ENCODE measurements at regions not wholly inside any gene's neighbourhood (a gene's known extent, or its start where the extent isn't known, plus 50 kb on each side); places are given as distances from the start of the nearest gene placed in this dataset.

- DNase-seq (ENCODE audit: low spot score) = no peak
Measured at GRCh38 chr17:65404761-65405160, 156.7 kb downstream of the AXIN2 start.

DNA sequence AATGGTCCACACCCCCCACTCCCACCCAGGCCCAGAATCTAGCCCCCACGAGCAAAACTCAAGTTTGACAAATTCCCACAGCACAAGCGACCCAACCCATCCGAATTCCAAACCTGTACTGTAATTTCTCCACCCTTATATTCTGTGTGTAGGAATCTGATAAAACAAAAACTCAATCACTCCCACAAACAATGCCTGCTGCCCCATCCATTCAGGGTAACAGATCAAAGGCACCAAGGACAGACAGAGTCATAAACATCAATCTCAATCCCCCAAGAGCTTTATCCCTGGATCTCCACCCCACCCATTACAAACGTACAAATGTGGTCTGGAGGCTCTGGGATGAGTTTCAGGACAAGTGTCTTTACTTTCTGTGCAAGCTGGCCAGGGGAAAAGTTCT lies 157.8 kb downstream of the AXIN2 start:
- no peak for DNase-seq (ENCODE audit: low spot score)

DNA sequence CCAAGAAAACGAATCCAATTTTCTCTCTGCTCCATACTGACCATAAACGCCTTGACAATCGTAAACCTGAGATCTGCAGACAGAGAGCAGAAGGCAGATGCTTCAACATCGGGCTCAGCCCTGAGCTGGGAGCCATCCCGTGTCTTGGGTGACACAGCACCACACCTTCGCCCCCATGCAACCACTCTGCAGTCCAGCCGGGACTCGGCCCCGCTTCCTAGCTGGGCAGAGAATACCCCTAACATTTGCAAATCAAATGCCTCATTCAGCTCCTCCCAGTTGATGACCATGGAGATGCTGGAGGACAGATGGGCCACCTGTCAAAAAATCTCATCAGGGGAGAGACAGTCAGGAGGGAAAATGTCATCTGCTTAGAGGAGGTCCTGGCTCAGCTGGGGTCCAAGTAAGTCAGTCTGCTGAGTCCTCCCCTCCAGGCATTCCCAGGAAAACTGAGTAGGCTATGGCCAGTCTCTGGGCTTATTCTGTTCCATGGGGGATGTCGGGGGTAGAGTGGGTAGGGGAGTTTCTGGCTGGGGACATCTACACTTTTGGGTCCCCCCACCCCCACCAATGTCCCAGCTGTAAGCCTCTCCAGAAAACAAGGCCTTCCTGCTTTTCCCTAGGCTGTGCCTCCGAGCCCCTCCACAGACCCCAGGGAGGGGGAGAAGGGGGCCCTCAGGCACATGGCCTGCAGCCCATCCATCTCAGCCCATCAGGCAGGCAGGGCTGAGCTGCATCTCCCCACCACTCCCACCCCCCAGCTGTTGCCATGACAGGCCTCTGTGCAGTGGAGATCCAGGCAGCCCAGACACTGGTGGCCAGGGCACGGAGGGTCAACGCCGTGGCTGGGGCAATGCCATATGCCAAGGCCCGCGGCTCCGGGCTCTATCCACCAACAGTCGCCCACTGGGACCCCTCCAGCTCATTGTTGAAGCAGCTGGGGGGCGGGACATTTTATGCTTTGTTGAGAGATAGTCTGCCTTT lies 158.6 kb downstream of the AXIN2 start:
- DNase-seq (ENCODE audit: low spot score) = no peak

DNA sequence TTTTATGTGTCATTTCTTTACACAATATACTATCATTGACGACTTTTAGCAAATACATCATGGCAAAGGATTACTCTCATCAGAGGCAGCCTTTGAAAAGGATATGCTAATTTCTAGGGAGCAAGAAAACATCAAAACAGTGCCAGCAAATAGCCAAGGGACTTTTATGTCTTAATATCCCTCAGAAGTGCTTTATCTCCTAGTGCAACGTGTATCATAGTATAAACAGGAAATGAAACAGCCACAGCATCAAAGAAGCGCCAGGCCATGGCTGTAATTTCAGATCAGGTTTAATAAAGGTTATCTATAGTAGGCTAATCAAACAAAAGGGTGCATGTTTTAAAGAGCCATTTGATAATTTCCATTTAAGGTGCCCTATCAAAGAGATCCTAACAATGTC lies 159.9 kb downstream of the AXIN2 start:
- DNase-seq (ENCODE audit: low spot score) = no peak

- DNase-seq (ENCODE audit: low spot score) = no peak
Measured at GRCh38 chr17:65400701-65401100, 160.7 kb downstream of the AXIN2 start.

DNA sequence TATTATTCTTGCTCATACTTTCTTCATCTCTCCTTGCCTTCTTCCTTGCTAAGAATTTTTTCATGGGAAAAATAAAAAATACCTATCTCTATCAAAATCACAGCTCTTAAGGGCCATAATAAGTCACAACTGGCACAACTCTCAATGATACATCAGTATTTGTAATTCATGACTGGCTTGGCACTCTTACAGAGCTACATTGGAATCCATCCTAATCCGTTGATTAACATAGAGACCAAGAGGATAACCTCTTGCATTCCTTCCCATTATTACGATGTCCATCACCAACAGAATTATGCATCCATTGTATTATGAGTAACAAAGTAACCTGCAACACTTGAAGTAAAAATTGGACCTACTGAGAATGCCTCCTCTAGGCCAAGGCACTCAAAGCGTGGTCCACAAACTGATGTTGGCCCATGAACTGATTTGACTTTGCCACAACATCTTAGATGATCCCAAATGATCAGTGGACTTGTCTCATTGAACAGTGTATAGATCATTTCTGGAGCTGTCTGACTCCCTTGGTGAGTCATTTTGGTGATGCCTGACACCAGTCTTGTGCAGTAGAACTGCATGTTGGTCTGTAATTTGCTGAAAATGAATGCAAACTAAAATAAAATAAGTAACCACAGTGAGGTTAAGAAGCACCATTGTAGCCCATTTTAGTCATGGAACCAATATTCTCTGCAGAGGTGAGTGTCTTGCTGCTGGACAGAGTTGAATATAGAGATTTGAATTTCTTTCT lies 163.2 kb downstream of the AXIN2 start:
- no peak for DNase-seq (ENCODE audit: low spot score)

DNA sequence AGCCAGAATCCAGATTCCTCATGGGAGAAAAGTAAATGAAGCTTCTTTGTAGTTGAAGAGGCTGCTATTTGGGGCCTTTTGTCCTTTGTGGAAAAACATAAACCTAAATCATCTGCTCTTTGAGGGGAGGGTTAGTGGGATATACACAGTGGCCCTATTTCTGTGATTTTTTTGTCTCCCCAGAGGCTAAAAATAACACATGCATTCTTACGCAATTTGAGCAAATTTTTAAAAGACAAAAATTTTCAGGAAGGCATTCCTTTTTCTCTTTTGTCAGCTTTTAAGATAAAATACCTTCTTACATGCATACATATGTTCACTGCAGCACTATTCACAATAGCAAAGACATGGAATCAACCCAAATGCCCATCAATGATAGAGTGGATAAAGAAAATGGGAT lies 165.5 kb downstream of the AXIN2 start:
- no peak for DNase-seq (ENCODE audit: low spot score)

DNA sequence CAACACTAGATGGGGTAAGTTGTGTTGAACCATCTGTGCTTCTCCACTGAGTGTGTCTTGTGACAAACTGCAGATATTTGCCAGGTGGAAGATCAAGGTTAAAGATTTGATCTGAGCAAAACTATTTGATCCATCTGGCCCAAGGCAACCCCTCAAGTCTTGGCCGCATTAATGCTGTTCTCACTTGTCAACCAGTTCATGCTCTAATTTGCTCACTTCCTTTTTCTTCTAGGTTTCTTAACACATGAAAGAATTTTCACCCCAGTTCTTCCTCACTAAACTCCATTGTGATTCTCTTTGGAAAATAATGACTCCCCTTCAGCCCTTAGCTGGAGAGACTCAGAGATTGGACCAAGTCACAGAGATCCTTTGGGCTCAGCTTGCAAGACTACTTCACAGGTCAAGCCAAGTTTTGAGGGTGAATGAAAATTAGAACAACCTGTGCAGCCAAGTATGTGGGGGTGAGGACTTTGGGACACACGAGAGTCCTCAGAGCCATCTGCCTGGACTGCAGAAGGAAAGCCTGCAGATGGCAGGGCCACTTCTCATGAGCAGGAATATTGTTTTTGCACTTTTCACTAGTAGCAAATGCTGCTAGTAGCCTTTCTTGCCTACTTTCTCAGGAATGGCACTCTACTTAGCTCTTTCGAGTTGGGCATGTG lies 166.5 kb downstream of the AXIN2 start:
- no peak for DNase-seq (ENCODE audit: low spot score)

DNA sequence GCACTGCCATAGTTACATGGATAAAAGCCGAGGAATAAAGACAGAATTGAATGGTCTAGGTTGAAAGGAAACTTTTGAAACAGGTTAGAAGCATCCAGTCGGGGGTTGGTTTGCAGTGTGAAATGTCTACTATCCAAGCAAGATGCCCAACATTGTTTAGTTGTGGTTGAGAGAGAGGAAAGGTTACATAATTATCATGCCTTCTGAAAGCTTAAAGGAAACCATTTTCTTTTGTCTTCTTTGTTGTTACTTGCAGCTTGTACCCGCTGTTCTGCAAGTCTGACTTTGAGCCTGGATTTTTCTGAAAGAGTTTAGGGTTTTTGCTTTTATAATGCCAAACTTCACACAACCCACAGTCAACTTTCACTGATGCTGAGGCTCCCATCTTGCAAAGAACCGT lies 167.9 kb downstream of the AXIN2 start:
- no peak for DNase-seq (ENCODE audit: low spot score)

GRCh38 chr17:65389949-65390348 lies 171.5 kb downstream of the AXIN2 start:
- DNase-seq (ENCODE audit: low spot score) = peak; percentile 56

- DNase-seq (ENCODE audit: low spot score) = no peak
Measured at GRCh38 chr17:65389426-65389825, 172.0 kb downstream of the AXIN2 start.

DNA sequence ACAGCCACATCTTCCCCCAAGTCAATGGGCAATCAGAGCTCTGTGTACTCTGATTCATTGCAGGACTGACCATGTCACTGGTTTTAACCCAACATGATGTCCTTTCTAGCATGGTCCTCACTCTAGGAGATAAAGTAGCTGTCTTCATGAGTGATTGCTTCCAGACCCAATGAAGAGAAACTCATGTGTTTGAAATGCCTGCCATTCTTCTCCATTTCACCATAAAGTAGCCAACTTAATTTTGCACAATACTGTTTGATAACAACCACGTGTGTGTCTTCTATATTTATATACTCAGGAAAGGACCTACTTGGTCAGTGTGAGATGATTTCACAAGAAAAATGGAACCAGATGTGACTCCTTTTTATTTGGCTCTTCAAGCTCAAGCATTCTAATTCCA lies 172.5 kb downstream of the AXIN2 start:
- no peak for DNase-seq (ENCODE audit: low spot score)

DNA sequence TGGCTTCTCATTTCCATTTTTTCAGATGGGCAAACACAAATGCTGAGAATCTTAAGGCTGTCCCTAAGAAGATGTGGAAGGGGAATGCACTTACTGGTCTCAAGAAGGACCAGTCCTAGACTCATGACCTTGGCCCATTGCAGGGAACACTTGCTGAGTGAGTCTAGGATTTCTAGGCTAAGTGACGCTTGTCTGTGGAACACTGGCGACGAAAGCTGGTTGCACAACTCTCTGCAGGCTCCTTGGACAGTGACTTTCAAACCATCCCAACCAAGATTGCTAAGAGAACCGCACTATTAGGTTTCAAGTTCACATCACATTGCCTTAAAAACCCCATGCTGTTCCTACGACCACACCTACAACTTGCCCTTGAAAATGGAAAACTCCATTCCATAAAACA lies 174.1 kb downstream of the AXIN2 start:
- no peak for DNase-seq (ENCODE audit: low spot score)

GRCh38 chr17:65385726-65386125 lies 175.7 kb downstream of the AXIN2 start:
- DNase-seq (ENCODE audit: low spot score) = no peak

DNA sequence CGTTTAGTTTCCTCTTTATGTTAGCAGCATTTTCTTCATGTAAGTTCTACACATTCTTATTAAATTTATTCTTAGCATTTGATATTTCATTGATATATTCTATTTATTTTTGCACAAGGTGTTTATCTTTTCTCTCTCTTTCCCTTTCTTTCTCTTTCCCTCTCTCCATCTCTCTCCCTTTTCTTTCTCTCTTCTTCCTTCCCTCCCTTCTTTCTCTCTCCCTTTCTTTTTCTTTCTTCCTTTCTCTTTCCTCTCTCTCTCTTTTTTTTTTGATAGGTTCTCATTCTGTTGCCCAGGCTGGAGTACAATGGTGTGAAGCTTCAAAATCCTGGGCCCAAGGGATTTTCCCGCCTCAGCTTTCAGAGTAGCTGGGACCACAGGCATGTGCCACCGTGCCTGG lies 176.4 kb downstream of the AXIN2 start:
- DNase-seq (ENCODE audit: low spot score) = no peak

DNA sequence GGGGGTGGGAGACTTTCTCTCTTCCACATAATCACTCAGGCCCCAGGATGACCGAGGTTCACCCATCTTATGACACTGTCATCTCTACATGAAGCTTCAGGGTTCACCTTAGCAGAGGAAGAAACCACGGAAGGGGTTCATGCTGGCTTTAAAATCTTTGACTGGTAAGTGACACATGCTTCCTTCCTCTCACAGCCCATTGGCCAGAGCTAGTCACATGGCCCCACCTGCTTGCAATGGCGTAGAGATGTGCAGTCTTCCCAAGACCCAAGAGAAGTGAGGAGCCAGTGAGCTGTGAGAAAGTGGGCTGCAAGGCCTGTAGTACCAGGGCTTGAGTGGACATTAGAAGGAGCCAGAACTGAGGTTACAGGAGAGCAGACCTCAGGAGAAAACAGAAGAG lies 180.3 kb downstream of the AXIN2 start:
- DNase-seq (ENCODE audit: low spot score) = no peak

DNA sequence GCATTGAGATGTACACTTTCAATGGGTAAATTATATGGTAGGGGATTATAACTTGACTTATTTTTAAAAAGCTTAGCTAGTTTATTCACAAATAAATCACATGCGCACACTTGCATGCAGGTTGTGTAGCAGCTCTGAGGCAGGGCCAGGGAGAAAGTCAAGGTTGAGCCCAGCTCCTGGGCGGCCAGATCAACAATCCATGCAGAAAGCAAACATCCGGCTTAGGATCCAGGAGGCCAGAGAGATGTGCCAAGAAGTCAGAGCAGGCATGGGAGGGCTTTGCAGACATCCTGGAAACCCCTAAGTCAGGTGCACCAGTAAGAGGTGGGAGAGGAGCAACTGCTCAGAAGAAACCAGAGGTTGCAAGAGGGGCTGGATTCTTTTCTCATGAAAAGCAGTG lies 186.5 kb downstream of the AXIN2 start:
- DNase-seq (ENCODE audit: low spot score) = no peak

DNA sequence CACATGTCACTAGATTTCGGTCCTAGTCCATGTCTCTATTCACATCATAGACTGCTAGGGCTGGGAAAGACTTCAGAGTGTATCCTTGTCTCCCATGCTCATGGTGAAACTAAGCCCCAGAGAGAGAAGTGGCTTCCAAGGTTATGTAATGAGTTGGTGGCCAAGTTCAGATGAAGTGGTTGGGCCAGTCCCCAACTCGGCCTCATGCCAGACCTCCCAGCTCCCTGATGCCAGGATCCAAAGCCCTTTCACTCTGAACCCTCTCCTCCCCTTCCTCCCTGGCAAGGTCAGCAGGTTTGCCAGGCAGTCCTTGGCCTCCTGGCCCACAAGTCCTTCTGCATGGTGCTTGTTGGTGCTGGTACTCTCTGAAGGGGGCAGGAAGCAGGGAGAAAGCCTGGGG lies 189.7 kb downstream of the AXIN2 start:
- no peak for DNase-seq (ENCODE audit: low spot score)

DNA sequence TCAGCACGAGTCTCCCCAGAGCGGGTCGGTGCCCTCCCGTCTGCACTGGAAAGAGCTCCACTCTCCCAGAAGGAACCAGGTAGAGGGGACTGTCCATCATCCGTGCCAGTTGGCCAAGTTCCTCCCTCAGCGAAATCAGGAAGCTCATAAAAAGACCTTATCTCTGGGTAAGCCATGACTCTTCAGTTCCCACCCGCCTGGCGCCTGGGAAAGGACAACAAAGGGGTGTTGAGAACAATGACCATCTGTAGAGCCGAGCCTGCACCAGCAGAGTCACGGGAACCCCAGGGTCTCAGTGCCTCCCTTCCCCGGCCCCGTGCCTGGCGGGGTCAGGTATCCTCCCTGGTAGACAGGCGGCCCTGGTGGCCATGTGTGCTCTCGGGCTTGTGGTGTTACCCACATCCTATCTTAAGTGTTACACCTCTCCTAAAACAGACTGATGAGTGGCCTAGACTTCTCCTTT lies 190.7 kb downstream of the AXIN2 start:
- no peak for DNase-seq (ENCODE audit: low spot score)

- DNase-seq (ENCODE audit: low spot score) = no peak
Measured at GRCh38 chr17:65368341-65368740, 193.1 kb downstream of the AXIN2 start.

GRCh38 chr17:65366102-65366844 lies 195.2 kb downstream of the AXIN2 start:
- DNase-seq (ENCODE audit: low spot score) = no peak

DNA sequence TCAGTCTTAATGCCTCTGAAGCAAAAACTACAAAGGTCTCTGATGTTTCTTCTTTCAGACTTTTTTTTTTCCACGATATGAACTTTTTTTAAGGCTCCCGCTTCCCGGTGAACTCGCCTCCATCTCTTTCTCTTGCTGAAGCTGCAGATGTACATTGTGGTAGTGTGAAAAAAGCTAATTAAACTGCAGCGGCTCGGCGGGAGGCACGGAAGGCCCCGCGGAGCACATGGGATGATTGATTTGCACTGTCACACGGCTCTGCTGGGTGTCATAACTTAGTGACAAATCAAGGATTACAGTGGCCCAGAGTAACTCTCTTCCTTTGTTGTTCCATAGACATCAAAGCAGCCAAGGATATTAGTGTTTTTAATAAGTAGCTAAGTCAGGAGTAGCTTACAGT lies 196.3 kb downstream of the AXIN2 start:
- no peak for DNase-seq (ENCODE audit: low spot score)
